GM12891 (cell line): ENCODE measurements at regions not wholly inside any gene's neighbourhood (a gene's known extent, or its start where the extent isn't known, plus 50 kb on each side); places are given as distances from the start of the nearest gene placed in this dataset.

Source experiments
- POLR2A ChIP-seq: IDR thresholded peaks from 2 replicates; pipeline ENCODE4 v1.6.1; 2011; ENCODE audit warnings: low read depth, low read length, control low read depth
- TAF1 ChIP-seq: IDR thresholded peaks from 2 replicates; pipeline ENCODE4 v1.6.1; 2011; ENCODE audit warnings: low read depth, low read length, control low read depth

DNA sequence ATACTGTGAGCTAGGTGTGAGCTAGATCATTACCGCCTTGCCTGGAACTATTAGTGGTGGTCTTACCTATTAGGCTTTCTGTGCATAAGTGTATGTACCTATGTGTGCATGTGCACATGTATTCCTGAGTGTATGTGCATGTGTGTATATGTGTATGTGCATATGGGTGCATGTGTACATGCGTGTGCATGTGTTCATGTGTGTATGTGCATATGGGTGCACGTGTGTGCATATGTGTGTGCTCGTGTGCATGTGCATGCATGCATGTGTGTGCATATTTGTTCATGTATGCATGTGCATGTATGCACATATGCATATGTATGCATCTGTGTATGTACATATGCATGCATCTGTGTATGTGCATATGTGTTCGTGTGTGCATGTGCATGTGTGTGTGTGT lies 508.3 kb upstream of the ADARB2 start:
- TF ChIP-seq POLR2A = no peak
- TF ChIP-seq TAF1 = no peak
